ENCODE measurements at regions not wholly inside any gene's neighbourhood (a gene's known extent, or its start where the extent isn't known, plus 50 kb on each side); places are given as distances from the start of the nearest gene placed in this dataset.
"Not testable (repeated sequence)": the region's sequence is repeated elsewhere in the genome, so short reads cannot be mapped to it uniquely, and the experiment has no call there.

DNA sequence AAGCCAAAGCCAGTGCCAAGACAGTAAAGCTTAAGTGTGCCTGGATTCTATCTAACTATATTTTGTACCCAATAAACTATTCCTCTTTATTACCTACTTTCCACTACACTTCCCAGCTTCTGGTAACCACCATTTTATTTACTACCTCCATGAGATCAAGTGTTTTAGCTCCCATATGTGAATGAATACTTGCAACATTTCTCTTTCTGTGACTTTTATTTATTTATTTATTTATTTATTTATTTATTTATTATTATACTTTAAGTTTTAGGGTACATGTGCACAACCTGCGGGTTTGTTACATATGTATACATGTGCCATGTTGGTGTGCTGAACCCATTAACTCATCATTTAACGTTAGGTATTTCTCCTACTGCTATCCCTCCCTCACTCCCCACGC is 582.1 kb downstream of the AMY1C start:
- no peak for DNase-seq

DNA sequence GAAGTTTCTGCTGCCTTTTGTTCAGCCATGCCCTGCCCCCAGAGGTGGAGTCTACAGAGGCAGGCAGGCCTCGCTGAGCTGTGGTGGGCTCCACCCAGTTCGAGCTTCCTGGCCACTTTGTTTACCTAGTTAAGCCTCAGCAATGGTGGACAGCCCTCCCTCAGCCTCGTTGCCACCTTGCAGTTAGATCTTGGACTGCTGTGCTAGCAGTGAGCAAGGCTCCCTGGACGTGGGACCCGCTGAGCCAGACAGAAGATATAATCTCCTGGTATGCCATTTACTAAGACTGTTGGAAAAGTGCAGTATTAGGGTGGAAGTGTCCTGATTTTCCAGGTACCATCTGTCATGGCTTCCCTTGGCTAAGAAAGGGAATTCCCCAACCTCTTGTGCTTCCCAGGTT is 588.2 kb downstream of the AMY1C start:
- DNase-seq: not testable (repeated sequence)

DNA sequence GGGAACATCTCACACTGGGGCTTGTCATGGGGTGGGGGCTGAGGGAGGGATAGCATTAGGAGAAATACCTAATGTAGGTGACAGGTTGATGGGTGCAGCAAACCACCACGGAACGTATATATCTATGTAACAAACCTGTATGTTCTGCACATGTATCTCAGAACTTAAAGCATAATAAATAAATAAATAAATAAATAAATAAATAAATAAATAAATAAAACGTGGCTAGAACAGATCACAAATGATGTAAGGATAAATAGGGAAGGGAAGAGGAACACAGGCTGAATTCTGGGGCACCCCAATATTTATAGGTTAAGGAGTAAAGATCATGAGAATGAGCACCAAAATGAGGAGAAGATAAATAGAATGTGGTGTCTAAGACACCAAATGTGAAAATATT is 592.2 kb downstream of the AMY1C start:
- no peak for DNase-seq

DNA sequence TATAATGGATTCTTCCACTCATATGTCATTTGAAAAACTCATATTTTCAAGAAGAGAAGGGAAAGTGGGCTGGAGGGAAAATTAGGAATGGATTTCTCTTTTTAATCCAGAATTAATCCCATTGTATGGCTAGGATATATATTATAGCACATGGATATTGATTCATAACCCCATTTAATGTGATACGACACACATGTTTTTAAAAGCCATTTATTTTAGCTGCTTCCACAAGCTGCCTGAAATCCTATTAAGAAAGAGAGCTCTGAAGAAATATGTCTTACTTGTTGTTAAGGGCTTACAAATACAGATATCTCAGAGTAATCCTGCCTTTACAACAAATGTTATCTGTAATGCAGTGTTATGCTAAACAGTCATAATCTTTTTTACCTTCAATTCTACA is 598.6 kb downstream of the AMY1C start:
- no peak for DNase-seq

DNA sequence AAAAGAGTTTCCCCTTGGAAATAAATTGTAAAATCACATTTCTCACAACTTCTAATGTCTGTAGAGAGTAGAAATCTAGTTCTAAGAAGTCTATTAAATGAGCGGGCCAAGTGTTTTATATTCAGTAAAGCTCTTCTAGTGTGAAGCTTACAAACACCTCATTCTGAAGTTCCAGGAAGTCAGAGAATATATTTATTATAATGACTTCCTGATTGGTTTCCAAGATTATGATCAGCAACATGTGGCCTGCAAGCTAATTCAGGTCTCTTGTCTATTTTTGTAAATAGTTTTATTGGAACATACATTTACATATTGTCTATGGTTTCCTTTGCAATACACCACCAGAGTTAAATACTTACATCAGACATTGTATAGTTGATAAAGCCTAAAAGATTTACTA is 603.9 kb downstream of the AMY1C start:
- DNase-seq: no peak

DNA sequence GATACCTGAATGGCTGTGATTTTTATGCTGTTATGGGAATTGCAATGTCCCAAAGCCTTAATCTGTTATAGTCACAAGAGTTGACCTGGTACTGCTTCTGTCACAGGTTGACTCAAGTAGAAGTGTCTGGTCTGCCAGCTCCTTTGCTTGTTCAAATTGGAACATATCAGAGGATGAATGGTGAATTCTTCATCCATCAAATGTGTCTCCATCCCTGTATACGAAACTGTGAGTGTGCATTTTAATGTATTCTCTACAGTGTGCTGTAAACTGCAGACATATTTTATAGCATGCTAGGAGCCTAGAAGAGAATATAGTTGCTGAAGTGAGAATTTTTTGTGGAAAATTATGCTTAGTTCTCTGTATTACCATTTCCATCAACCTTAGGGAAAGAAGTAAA is 608.4 kb downstream of the AMY1C start:
- DNase-seq: no peak

DNA sequence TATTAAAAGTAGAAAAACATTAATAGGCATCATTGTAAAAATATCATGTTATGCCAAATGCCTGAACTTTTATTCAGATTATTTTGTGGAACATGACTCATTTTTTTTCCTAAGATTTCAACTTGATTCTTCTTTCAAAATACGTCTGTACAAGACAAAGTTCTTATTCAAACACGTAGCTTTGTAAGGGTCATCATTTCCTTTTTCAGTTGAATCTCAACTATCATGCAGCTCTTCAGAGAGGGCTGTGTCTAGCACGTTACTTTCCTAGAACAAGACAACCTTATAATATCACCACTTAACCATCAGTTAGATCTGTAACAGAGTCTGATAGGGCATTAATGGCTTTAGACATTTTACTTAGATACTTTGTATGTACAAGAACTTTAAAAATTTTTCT is 608.9 kb downstream of the AMY1C start:
- DNase-seq: no peak

DNA sequence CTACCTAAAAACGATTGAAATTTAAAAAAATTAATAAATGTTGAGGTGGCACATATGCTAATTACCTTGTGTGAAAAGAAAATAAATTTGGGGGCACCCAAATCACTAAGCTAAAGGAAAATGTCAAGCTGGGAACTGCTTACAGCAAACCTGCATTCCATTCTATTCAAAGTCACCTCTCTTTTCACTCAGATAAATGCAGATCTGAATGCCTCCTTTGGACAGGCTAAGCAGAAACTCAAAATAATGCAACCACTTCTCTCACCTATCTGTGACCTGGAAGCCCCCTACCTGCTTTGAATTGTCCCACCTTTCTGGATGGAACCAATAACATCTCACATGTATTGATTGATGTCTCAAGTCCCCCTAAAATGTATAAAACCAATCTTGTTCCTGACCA is 628.7 kb downstream of the AMY1C start:
- DNase-seq: no peak

DNA sequence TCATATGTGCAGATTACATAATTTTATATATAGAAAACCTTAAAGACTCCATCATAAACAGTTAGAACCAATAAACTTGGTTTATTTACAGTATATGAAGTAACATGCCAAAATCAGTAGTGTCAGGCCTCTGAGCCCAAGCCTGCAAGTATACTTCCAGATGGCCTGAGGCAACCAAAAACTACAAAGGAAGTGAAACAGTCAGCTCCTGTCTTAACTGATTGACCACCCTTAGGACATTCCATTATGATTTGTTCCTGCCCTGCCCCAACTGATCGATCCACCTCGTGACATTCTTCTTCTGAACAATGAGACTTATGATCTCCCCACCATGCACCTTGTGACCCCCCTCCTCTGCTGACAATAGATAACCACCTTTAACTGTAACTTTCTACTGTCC is 630.3 kb downstream of the AMY1C start:
- DNase-seq: no peak

DNA sequence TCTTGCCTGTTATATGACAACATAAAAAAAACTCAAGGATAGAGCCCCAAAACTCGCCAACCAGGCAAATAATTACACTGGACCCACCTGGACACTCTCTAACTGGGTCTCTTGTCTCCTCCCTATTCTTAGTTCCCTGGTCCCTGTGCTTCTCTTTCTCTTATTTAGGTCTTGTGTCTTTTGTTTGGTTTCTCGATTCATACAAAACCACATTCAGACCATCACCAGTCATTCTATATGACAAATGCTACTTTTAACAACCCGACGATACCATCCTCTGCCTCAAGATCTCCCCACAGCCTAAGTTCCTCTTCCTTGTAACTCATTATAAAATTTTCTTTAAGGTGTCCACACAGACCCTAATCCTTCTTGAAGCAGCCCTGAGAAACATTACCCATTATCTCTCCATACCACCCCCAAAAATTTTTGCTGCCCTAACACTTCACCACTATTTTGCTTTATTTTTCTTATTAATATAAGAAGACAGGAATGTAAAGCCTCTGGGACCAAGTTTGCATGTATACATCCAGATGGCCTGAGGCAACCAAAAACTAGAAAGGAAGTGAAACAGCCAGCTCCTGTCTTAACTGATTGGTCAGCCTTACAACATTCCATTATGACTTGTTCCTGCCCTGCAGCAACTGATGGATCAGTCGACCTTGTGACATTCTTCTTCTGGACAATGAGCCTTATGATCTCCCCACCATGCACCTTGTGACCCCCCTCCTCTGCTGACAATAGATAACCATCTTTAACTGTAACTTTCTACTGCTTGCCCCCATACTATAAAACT is 638.2 kb downstream of the AMY1C start:
- no peak for DNase-seq

DNA sequence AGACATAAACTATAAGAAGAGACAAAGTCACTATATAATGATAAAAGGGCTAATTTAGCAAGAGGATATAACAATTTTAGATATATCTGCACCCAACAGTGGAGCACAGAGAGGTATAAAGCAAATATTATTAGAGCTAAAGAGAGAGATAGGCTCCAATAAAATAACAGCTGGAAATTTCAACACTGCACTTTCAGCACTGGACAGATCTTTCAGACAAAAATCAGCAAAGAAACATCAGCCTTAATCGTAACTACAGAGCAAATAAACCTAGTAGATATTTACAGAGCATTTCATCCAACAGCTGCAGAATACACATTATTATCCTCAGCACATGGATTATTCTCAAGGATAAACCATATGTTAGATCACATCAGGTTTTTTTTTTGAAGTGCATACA is 642.9 kb downstream of the AMY1C start:
- no peak for DNase-seq

DNA sequence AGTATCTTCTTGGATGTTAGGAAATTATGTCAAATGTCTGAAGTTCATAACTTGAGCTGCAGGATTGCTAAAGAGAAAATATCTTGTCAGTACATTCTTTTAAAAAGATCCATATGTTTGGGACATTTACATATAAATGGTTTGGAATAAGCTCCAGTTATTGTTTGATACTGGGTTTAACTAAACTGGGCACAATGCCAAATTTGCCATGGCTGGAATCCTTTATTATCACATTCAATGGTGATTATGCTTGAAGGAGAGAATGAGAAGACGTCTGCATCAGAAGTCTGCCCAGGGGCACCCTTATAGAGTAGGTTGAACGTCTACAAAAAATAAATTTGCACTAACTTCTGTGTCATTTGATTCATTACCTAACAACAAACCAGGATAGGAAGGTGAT is 652.5 kb downstream of the AMY1C start:
- DNase-seq: no peak

DNA sequence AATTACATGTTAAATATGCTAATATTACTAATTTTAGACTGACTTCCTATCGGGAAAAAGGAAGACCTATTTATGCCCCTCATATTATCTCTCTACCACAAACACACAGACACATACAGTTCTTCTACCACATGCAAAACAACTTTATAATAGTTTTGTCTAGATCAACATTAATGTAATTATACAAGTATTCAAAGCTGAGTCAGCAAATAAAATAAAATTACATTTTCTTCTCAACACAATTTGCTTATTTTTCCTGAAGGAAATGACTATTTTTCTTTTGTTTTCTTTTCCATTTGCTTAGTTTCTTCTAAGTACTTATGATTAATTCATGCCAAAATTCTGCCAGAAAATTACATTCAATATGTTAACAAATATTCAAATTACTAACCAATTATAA is 654.2 kb downstream of the AMY1C start:
- DNase-seq: no peak

DNA sequence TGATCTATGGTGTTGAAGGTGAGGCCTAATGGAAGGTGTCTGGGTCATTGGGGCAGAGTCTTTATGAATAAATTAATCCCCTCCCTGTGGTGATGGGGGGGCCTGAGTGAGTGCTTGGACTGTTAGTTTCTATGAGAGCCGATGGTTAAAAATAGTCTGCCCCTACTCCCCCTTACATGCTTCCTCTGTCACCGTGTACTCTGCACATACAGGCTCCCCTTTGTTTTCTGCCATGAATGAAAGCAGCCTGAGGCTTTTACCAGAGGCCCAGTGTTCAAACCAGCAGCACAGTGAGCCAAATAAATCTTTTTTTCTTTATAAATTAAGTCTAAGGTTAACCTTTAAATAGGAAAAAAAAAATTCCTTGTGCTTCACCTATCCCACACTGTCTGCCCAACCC is 657.0 kb downstream of the AMY1C start:
- DNase-seq: no peak

DNA sequence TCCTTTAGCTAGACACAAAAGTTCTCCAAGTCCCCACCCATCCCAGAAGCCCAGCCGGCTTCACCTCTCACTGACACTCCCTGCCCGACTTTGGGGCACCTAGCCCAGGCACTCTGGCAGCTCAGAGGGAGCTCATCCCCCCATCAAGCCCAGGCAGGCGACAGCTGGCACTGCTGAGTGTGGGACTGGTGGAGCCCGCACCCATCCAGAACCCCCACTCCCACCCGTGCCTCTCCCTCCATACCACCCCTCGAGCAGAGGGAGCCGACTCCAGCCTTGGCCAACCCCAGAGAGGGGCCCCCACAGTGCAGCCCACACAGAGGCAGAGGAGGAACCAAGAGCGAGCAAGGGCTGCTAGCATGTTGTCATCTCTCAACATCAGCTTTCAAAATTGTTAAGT is 658.6 kb downstream of the AMY1C start:
- DNase-seq: no peak

DNA sequence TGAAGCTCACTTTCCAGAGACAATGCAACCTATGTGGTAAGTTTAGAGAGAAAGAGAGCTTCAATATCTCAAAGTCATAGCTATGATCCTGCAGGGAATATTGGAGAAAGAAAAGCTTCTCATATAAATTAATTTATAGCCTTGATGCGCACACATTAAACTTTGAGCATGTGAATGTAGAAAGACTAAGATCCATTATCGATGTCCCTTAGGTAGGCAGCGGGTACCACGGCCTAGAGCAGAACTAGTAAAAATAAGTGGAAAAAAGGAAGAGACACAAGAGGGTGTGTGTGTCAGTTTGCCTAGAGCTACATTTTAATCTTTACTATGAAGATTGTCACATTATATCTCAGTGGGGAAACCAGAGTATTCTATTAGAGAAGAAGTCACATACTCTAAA is 685.6 kb downstream of the AMY1C start:
- no peak for DNase-seq

DNA sequence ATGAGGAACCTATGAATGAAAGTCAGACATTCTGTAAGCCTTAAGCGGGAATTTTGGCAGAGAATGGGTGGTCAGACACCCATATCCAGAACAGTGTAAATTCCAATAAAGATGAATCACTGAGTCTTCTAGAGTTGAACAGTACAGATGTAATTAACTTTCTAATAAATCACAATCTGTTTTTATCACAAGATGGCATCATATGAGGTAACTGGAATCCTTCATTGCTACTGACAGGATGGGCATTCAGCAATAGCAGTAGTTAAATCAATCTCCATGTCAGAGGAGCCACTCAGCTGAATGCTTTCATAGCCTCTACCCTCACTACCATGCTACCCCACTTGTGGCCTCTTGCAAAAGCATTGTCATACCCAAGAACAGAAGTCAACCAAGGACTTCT is 690.3 kb downstream of the AMY1C start:
- no peak for DNase-seq

DNA sequence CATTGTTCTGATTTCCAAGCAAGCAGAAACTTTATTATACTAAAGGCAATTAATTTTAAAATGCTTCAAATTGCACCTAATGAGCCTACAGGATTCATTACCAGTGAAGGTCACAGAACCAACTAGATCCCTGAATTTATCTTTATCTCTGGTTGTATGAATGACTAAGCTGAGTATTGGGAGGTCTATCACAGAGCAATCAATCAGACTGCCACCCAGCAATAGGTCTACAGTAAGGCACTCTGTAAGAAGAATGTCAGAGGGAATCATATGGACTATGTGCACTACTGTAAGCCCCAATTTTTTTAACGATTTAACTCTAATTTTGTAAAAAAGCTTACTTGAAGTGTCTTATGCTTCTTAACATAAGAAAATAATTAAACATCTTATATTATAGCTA is 707.0 kb downstream of the AMY1C start:
- no peak for DNase-seq

DNA sequence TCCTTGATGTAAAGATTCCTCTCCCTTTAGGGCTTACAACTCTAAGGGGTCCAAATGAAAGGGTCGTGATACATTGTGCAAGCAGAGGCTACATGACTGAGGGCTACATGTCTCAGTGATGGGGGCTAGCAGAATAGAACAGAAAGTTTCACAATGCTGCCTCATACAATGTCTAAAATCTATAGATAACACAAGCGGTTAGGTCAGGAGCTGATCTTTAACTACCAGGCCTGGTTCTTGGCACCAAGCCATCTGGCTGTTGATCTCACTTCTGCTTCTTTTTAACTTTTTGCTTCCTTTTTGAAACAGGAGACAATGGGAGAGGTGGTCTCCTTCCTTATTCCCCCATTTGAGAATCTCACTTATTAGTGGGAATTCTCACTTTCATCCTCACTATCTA is 710.2 kb downstream of the AMY1C start:
- no peak for DNase-seq

DNA sequence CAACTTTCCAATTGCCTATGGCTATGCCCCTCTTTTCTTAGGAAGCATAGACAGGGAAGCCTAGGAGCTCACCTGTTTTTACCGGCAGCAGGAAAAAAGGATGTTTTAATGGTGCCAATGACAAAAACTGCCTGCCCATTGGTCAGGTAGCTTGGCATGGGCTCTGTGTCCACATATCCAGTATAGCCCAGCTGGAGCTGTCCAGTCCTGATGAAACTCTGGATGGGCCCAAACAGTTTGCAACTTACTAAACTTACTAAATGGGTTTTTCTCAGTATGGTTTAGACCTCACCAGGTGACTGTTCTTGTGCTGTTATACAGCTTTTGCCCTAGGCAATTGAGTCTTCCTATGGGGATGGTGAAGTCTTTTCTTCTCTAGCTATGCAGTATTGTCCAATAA is 711.2 kb downstream of the AMY1C start:
- DNase-seq: no peak

DNA sequence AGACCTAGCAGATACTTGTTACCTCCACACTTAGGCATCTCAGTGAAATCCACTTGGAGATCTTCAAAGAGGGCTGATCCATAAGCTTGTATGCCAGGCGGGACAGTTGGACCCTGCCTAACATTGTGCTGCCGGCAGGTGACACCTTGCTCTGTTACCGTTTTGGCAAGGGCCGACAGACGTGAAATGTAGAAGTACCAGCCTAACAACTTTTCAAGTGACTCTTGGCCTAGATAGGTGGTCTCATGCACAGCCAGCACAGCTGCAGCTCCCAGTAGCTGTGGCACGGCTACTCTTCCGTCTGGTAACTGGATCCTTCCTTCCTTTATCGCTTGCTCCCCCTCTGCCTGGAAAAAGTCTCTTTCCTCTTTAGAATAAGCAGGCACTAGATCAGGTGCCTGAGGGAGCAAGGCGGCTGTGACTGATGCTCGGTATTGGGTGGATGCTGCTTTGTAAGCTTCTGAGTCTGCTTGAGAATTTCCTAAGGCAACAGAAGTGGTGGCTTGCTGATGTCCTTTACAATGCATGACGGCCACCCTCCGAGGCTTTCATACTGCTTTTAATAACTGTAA is 713.5 kb downstream of the AMY1C start:
- no peak for DNase-seq

DNA sequence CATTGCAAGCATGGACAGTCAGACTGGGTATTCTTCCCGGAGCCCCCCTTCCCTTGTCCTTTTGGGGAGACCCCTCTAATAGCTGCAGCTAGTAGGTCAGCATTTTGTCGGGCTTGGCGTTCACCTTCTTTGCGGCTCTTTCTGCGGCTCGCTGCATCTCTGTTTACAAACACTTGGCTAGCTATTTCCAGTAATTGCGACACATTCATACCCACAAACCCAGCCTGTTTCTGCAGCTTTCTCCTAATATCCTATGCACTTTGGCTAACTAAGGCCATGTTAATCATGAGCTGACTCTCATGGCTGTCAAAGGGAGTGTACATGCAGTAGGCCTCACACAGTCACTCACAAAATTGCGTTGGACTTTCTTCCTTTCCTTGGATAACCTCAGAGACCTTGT is 716.4 kb downstream of the AMY1C start:
- no peak for DNase-seq

DNA sequence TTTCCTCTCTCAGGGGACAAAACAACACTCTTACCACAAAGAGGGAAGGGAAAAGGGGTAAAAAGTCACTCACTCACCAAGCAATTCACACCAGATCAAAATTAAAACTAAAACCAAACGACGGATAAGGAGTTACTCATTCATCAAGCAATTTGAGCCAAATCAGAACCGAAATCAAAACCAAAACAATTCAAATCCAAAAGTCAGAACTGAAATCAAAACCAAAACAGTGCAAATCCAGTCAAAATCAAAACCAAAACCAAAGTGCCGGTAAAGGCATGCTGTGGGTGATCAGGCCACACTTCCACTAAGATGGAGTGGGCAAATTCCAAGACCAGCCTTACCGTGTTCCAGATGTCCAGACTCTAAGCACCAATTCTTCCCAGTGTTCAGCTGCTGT is 717.9 kb downstream of the AMY1C start:
- DNase-seq: no peak

DNA sequence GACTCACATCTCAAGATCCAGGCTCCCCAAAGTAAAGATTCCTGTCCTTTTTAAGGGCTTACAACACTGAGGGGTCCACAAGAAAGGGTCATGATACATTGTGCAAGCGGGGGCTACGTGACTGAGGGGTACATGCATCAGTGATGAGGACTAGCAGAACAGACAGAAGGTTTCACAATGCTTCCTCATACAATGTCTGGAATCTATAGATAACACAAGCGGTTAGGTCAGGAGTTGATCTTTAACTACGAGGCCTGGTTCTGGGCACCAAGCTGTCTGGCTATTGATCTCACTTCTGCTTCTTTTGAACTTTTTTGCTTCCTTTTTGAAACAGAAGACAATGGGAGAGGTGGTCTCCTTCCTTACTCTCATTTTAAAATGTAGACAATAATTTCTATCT is 718.6 kb downstream of the AMY1C start:
- DNase-seq: no peak

DNA sequence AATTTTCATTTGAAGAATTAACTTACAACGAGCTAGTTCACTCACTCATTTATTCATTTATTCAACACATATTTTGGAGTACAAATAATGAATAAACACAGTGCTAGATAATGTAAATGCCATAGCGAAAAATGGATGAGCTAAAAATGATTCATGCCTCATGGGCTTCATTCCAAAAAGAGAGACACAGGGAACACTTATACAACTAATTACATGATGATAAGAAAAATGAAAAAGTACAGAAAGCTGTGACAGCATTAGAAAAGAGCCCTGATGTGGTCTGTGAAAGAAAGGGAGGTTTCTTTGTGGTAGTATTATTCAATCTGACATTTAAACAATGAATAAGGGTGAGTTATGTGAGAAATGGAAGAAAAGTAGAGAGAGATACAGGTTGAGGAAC is 726.4 kb downstream of the AMY1C start:
- no peak for DNase-seq
